ENCODE measurements at regions not wholly inside any gene's neighbourhood (a gene's known extent, or its start where the extent isn't known, plus 50 kb on each side); places are given as distances from the start of the nearest gene placed in this dataset.

DNA sequence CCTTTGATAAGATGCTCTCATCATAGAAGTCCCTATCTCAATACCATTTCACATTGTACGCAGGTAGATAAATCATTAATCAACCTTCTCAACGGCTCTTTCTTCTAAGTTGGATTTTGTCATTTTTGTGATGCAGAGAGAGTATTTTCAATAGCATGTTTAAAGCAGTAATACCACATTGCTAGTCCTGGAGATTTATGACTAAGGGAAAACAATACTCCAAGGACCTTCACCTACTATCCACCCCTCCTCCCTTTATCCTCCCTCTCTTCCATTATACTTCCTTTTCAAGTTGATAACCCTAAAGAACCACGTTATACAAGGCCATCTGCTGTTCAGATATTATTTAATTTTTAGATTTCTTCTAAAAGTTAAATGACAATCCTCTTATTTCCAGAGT, 65.3 kb upstream of the CHMP2B start:
- 33 to 56% methylated on average over 3 of the region's 3 CpGs for WGBS, 2 donors
- Histone ChIP-seq H3K4me3 (no peak overlapping the region), H3K36me3 (ENCODE audit: low read depth, missing control alignments) (no peaks in the 10 kb centered on the region), H3K9me3 (no peaks in the 10 kb centered on the region), H3K27ac (no peak overlapping the region), H3K4me1 (no peaks in the 10 kb centered on the region), H3K27me3 (no peaks in the 10 kb centered on the region)
- intact Hi-C loops (cut with DNase I; ENCODE audit: low total_unique reads) = loop anchor here (10.0 kb wide), 1 partner anchor 387 kb away; no protein-coding TSS in a partner anchor
- TF ChIP-seq POLR2A (IDR thresholded peaks at IDR 0.05) (no peak), CTCF (IDR thresholded peaks at IDR 0.05) (no peak)
- no peak for DNase-seq

- Histone ChIP-seq H3K9me3 (no peaks in the 10 kb centered on the region), H3K27ac (no peak overlapping the region), H3K36me3 (ENCODE audit: low read depth, missing control alignments) (no peaks in the 10 kb centered on the region), H3K27me3 (no peaks in the 10 kb centered on the region), H3K4me1 (no peaks in the 10 kb centered on the region), H3K4me3 (no peak overlapping the region)
- no peak for DNase-seq
- 35 to 36% methylated on average over 1 of the region's 1 CpG for WGBS, 2 donors
- intact Hi-C loops (cut with DNase I; ENCODE audit: low total_unique reads) = loop anchor here (10.0 kb wide), 1 partner anchor 387 kb away; no protein-coding TSS in a partner anchor
- TF ChIP-seq CTCF (IDR thresholded peaks at IDR 0.05) (no peak), POLR2A (IDR thresholded peaks at IDR 0.05) (no peak)
Observed at GRCh38 chr3:87161417-87161816, 65.7 kb upstream of the CHMP2B start.

- 63 to 71% methylated on average over 3 of the region's 3 CpGs for WGBS, 2 donors
- Histone ChIP-seq H3K27me3 (no peaks in the 10 kb centered on the region), H3K36me3 (ENCODE audit: low read depth, missing control alignments) (no peaks in the 10 kb centered on the region), H3K4me3 (no peak overlapping the region), H3K4me1 (no peaks in the 10 kb centered on the region), H3K27ac (no peak overlapping the region), H3K9me3 (no peaks in the 10 kb centered on the region)
- no peak for DNase-seq
- TF ChIP-seq CTCF (IDR thresholded peaks at IDR 0.05) = no peak
- TF ChIP-seq POLR2A (IDR thresholded peaks at IDR 0.05) = no peak
- intact Hi-C loops (cut with DNase I; ENCODE audit: low total_unique reads) = loop anchor here (10.0 kb wide), 1 partner anchor 386 kb away; no protein-coding TSS in a partner anchor
Observed at GRCh38 chr3:87161013-87161412, 66.1 kb upstream of the CHMP2B start.

DNA sequence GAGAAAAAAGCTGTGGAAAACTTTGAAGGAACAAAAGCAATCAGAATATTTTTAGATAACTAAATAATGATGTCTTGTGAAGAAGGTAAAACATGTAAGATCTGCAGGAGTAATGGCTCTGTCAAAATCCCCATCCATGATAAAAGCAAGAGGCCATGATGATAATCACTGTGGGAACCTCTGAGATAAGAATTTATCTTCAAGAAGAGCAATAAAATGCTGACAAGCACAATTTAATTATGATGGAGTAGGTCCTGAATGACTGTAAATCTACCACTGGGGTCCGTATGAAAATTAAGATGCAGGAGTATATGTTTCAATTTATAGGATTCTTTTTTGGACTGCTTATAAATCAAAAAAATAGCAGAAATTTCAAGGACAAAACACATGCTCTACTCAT, 68.3 kb upstream of the CHMP2B start:
- no peaks in the 10 kb centered on the region for H3K27me3 ChIP-seq
- no peak for DNase-seq
- H3K4me1 ChIP-seq = no peaks in the 10 kb centered on the region
- 54 to 67% methylated on average over 1 of the region's 1 CpG for WGBS, 2 donors
- H3K27ac ChIP-seq = no peak overlapping the region
- intact Hi-C loops (cut with DNase I; ENCODE audit: low total_unique reads) = no loop called here
- no peak for TF ChIP-seq POLR2A (IDR thresholded peaks at IDR 0.05)
- no peak overlapping the region for H3K4me3 ChIP-seq
- H3K9me3 ChIP-seq = no peaks in the 10 kb centered on the region
- H3K36me3 ChIP-seq (ENCODE audit: low read depth, missing control alignments) = no peaks in the 10 kb centered on the region

DNA sequence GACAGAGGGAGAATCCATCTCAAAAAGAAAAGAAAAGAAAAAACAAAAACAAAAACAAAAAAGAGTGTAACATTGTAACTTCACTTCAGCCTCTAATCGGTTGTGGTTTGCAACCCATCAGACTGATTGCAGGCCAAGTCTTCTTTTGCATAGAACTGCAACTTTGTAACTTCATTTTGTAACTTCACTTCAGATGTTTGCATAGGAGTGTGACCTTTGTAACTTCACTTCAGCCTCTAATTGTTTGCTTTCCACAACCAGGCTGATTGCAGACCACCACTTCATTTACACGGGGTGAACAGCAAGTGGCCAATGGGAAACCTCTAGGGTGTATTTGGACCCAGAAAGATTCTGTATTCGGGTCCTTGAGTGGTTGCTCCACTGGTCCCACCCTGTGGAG, 79.1 kb upstream of the CHMP2B start:
- H3K27me3 ChIP-seq = no peaks in the 10 kb centered on the region
- 57 to 68% methylated on average over 3 of the region's 3 CpGs for WGBS, 2 donors
- no peaks in the 10 kb centered on the region for H3K4me1 ChIP-seq
- intact Hi-C loops (cut with DNase I; ENCODE audit: low total_unique reads) = no loop called here
- TF ChIP-seq CTCF (IDR thresholded peaks at IDR 0.05) = no peak
- no peak for TF ChIP-seq POLR2A (IDR thresholded peaks at IDR 0.05)
- DNase-seq = peak; percentile 19
- H3K9me3 ChIP-seq = no peaks in the 10 kb centered on the region
- H3K27ac ChIP-seq = no peak overlapping the region
- no peak overlapping the region for H3K4me3 ChIP-seq
- H3K36me3 ChIP-seq (ENCODE audit: low read depth, missing control alignments) = no peaks in the 10 kb centered on the region

Data from testis (tissue), 2 donors.